GM12892 (cell line): ENCODE measurements at regions not wholly inside any gene's neighbourhood (a gene's known extent, or its start where the extent isn't known, plus 50 kb on each side); places are given as distances from the start of the nearest gene placed in this dataset.

Experiments used
- POLR2A ChIP-seq: IDR thresholded peaks from 2 replicates; pipeline ENCODE4 v1.6.1; 2011; ENCODE audit warnings: low read depth, low read length, control low read depth
- POLR2AphosphoS5 ChIP-seq: IDR thresholded peaks from 2 replicates; pipeline ENCODE4 v1.6.1; 2011; ENCODE audit warnings: low read depth, low read length, control low read depth

- TF ChIP-seq POLR2A (no peak), POLR2AphosphoS5 (no peak)
These were observed 924.8 kb upstream of the CDH9 start for GRCh38 chr5:27963050-27963783.
